ENCODE measurements at regions not wholly inside any gene's neighbourhood (a gene's known extent, or its start where the extent isn't known, plus 50 kb on each side); places are given as distances from the start of the nearest gene placed in this dataset.

DNA sequence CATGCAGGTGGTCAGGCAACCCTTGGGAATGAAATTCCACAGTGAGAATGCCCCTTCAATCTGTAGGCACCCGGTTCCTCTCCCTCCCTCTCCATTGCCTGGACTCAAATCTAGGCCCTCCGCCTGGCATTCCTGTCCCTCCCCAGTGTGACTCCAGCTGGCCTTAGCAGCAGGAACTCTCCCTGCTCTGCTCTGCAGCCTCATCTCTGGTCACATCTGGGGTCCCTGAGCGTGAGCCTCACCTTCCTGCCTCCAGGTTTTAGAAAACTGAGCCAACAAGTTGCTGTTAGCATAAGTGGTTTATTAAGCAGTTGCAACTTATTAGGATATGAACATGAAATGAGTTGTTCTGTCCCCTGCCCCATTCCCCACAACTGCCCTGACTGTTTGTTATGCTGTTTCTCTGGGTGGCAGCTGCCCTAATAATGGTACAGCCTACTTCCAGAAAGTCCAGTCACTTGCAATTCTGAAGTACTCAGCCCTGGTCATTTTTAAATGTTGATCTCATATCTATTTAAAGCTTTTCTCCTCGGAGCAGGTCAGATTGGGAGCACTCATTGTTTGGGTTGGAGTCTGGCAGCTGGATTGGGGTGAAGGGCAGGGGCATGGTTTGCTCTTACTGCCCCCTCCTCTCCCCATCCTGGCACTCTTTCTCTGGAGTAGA lies 63.0 kb upstream of the ANKRD34C start:
- TF ChIP-seq, protein P1, sequence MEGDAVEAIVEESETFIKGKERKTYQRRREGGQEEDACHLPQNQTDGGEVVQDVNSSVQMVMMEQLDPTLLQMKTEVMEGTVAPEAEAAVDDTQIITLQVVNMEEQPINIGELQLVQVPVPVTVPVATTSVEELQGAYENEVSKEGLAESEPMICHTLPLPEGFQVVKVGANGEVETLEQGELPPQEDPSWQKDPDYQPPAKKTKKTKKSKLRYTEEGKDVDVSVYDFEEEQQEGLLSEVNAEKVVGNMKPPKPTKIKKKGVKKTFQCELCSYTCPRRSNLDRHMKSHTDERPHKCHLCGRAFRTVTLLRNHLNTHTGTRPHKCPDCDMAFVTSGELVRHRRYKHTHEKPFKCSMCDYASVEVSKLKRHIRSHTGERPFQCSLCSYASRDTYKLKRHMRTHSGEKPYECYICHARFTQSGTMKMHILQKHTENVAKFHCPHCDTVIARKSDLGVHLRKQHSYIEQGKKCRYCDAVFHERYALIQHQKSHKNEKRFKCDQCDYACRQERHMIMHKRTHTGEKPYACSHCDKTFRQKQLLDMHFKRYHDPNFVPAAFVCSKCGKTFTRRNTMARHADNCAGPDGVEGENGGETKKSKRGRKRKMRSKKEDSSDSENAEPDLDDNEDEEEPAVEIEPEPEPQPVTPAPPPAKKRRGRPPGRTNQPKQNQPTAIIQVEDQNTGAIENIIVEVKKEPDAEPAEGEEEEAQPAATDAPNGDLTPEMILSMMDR (IDR thresholded peaks at IDR 0.05; ENCODE audit: low read length) = no peak
- TF ChIP-seq EZH2phosphoT487 (IDR thresholded peaks at IDR 0.05; ENCODE audit: low read length) (no peak), EZH2 (optimal IDR thresholded peaks at IDR 0.05; ENCODE audit: low read depth, low read length) (no peak)

Measured in MM.1S (cell line).